Glomerular endothelial cell (primary cell): ENCODE measurements at regions not wholly inside any gene's neighbourhood (a gene's known extent, or its start where the extent isn't known, plus 50 kb on each side); places are given as distances from the start of the nearest gene placed in this dataset.

Source experiments
- DNase-seq: peaks from one replicate; pipeline ENCODE4 v3.0.0-alpha.2; 2011; ENCODE audit warnings: low read depth, low spot score; ENCODE audit errors: extremely low read depth

DNA sequence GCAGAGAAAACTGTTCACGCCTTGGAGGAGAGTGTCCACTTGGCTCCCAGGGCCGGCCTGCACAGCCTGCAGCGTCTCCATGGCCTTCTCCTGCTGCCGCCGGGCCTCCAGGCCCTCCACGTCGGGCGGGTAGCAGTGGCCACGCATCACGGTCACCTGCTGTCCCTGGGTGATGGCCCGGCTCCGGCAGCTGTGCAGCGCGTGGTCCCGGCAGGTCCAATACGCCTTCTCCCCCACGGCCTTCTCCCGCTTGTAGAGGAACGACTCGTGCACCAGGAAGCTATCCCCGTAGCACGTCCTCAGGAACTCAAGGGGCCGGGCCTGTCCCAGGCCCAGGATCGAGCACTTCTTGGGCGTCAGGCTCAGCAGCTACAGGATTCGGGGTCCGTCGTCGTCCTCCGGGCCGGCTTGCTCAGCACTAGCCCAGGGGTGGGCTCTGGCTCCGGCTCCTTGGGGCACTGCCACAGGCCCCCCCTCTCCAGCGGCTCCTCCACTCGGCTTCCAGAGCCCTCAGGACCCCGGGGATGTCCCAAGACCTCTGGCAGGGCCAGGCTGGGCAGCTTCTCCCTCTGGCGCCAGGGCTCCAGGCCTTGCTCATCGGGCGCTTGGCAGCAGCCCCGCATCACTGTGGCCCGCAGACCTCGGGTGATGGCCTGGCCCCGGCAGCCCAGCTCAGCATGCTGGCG is 83.6 kb upstream of the FXR1 start:
- no peak for DNase-seq

GRCh38 chr3:180829409-180830405 is 82.8 kb upstream of the FXR1 start:
- DNase-seq = no peak

GRCh38 chr3:180835501-180835900 is 77.0 kb upstream of the FXR1 start:
- DNase-seq = no peak

- no peak for DNase-seq
Observed at GRCh38 chr3:180836766-180837165, 75.7 kb upstream of the FXR1 start.

GRCh38 chr3:180854887-180855286 is 57.6 kb upstream of the FXR1 start:
- no peak for DNase-seq

GRCh38 chr3:180855364-180855763 is 57.1 kb upstream of the FXR1 start:
- no peak for DNase-seq

DNA sequence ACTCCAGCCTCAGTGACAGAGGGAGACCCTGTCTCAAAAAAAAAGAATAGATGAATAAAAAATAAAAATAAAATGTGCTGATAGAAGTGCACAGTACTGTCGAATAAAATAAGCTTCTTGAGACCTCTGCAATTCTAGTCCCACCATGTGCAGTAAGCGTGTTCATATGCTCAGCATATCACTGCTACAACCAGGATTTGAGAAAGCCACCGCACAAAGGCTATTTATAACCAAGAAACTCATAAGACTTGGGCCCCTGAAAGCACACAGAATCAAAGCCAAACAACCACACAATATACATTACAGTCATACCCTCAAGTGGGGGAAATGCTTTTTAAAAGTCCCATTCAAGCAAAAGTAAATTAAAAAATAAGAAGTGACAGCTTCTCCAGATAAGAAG is 56.5 kb upstream of the FXR1 start:
- no peak for DNase-seq

- DNase-seq = no peak
Observed at GRCh38 chr3:180860180-180860858, 52.2 kb upstream of the FXR1 start.
